A549 (cell line): ENCODE measurements at regions not wholly inside any gene's neighbourhood (a gene's known extent, or its start where the extent isn't known, plus 50 kb on each side); places are given as distances from the start of the nearest gene placed in this dataset.
"Not testable (repeated sequence)": the region's sequence is repeated elsewhere in the genome, so short reads cannot be mapped to it uniquely, and the experiment has no call there.

Experiments
- ATAC-seq, 2 experiments: fragments of 200-7000 bp in 1 of 2; fragments of >200 bp in 1 of 2; cut with Nextera tagmentation in 1 of 2; cut with Tn5 transposase in 1 of 2; 3 replicates each; pipeline versions ENCODE4 v1.8.0 to v1.9.1; 2018 to 2020; ENCODE audit warnings: mild to moderate bottlenecking in 1 of 2, moderate library complexity in 1 of 2
- CTCF ChIA-PET: fragments of 300-600 bp; sonication (Branson Sonifier 250); formaldehyde crosslinking; extraction: SDS; loops from one replicate; lab custom pipeline; 2021; ENCODE audit warnings: antibody characterized with exemption, inconsistent platforms; lab: Yijun Ruan, JAX
- POLR2A ChIA-PET: fragments of 350-600 bp; formaldehyde crosslinking; extraction: SDS; loops from one replicate; lab custom pipeline; 2021; ENCODE audit warnings: antibody characterized with exemption, inconsistent platforms; lab: Yijun Ruan, JAX
- DNase-seq, 2 experiments: peaks; one replicate each; pipeline versions ENCODE4 v3.0.0 to v3.0.0-alpha.2; 2011 to 2016; ENCODE audit warnings: low read depth in 1 of 2, low spot score in 1 of 2
- FAIRE-seq: peaks from 2 replicates; lab custom pipeline; 2011; peaks lifted over from hg19 to GRCh38; lab: Jason Lieb, UNC
- H3K27ac ChIP-seq, 2 experiments: fragments of >200 bp; sonication (Bioruptor Twin); formaldehyde crosslinking; 3 replicates each; pipeline ENCODE4 v1.5.1; 2016 to 2017
- H3K4me1 ChIP-seq: fragments of >200 bp; sonication (Bioruptor Twin); formaldehyde crosslinking; 3 replicates; pipeline ENCODE4 v1.6.1; 2016
- H3K4me2 ChIP-seq: fragments of >200 bp; sonication (Bioruptor Twin); formaldehyde crosslinking; 3 replicates; pipeline ENCODE4 v1.6.1; 2016
- H3K4me3 ChIP-seq: fragments of >200 bp; sonication (Bioruptor Twin); formaldehyde crosslinking; 3 replicates; pipeline ENCODE4 v1.5.1; 2016
- H3K9me3 ChIP-seq: fragments of >200 bp; sonication (Bioruptor Twin); formaldehyde crosslinking; 3 replicates; pipeline ENCODE4 v1.6.1; 2016
- ATOH8 ChIP-seq: fragments of 250-450 bp; sonication (Bioruptor Pico); IDR thresholded peaks from 2 replicates; pipeline ENCODE4 v1.5.0; 2020; ENCODE audit warnings: low read depth, mild to moderate bottlenecking, moderate library complexity
- BHLHE40 ChIP-seq: IDR thresholded peaks from 2 replicates; pipeline ENCODE4 v1.6.1; 2012; ENCODE audit warnings: low read depth, low read length, inconsistent platforms
- CBX8 ChIP-seq: fragments of 200-600 bp; sonication (generic); IDR thresholded peaks from 2 replicates; pipeline ENCODE4 v1.6.1; 2016
- CEBPB ChIP-seq, 2 experiments: fragments of >200 bp in 1 of 2; sonication (Bioruptor Twin) in 1 of 2; formaldehyde crosslinking in 1 of 2; IDR thresholded peaks; 2 replicates each; pipeline ENCODE4 v1.6.1; 2012 to 2016
- CHD2 ChIP-seq: fragments of 150-350 bp; IDR thresholded peaks from 2 replicates; pipeline ENCODE4 v1.6.1; 2014; ENCODE audit warnings: low read length; ENCODE audit not compliant: partially characterized antibody
- CHD4 ChIP-seq: fragments of 200-600 bp; sonication (generic); IDR thresholded peaks from 2 replicates; pipeline ENCODE4 v1.6.1; 2016; ENCODE audit warnings: antibody characterized with exemption, mild to moderate bottlenecking, borderline replicate concordance
- CTCF ChIP-seq: fragments of >200 bp; sonication (Bioruptor Twin); formaldehyde crosslinking; IDR thresholded peaks from 3 replicates; pipeline ENCODE4 v1.5.1; 2016
- E2F6 ChIP-seq: IDR thresholded peaks from 2 replicates; pipeline ENCODE4 v1.6.1; 2012; ENCODE audit warnings: low read depth, borderline replicate concordance
- EHF ChIP-seq: fragments of 250-450 bp; sonication (Bioruptor Pico); IDR thresholded peaks from 2 replicates; pipeline ENCODE4 v1.5.0; 2020; ENCODE audit warnings: mild to moderate bottlenecking
- EHMT2 ChIP-seq: fragments of 200-600 bp; sonication (generic); IDR thresholded peaks from 2 replicates; pipeline ENCODE4 v1.6.1; 2016; ENCODE audit warnings: antibody characterized with exemption, low read depth, mild to moderate bottlenecking, moderate library complexity
- ELK1 ChIP-seq: fragments of 150-350 bp; IDR thresholded peaks from 2 replicates; pipeline ENCODE4 v1.6.1; 2014; ENCODE audit warnings: low read depth, mild to moderate bottlenecking, low read length
- FOSB ChIP-seq: fragments of 250-450 bp; sonication (Bioruptor Pico); IDR thresholded peaks from 2 replicates; pipeline ENCODE4 v1.5.0; 2020; ENCODE audit warnings: mild to moderate bottlenecking, moderate library complexity
- FOSL2 ChIP-seq, 2 experiments: fragments of 450-650 bp in 1 of 2; fragments of >200 bp in 1 of 2; sonication (Bioruptor Twin) in 1 of 2; formaldehyde crosslinking; IDR thresholded peaks; 2 replicates each; pipeline versions ENCODE4 v1.5.0 to v1.6.1; 2016 to 2020; ENCODE audit warnings: mild to moderate bottlenecking in 1 of 2, moderate library complexity in 1 of 2
- FOXS1 ChIP-seq: fragments of 250-450 bp; sonication (Bioruptor Pico); IDR thresholded peaks from 2 replicates; pipeline ENCODE4 v1.5.0; 2020; ENCODE audit warnings: mild to moderate bottlenecking, moderate library complexity
- GATA3 ChIP-seq: IDR thresholded peaks from 2 replicates; pipeline ENCODE4 v1.6.1; 2012; ENCODE audit warnings: borderline replicate concordance
- HDAC2 ChIP-seq: fragments of 200-600 bp; sonication (generic); IDR thresholded peaks from 2 replicates; pipeline ENCODE4 v1.6.1; 2016
- JUNB ChIP-seq: fragments of >200 bp; sonication (Bioruptor Twin); formaldehyde crosslinking; IDR thresholded peaks from 2 replicates; pipeline ENCODE4 v1.6.1; 2016
- KDM1A ChIP-seq: fragments of 200-600 bp; sonication (generic); IDR thresholded peaks from 2 replicates; pipeline ENCODE4 v1.6.1; 2016; ENCODE audit warnings: low read depth, mild to moderate bottlenecking
- KDM5A ChIP-seq: fragments of 200-600 bp; sonication (generic); IDR thresholded peaks from 2 replicates; pipeline ENCODE4 v1.6.1; 2016; ENCODE audit warnings: antibody characterized with exemption, mild to moderate bottlenecking
- MYC ChIP-seq: IDR thresholded peaks from 2 replicates; pipeline ENCODE4 v1.6.1; 2012; ENCODE audit warnings: mild to moderate bottlenecking, inconsistent platforms, low read length, improper control_type of control experiment, borderline replicate concordance
- NR3C1 ChIP-seq: fragments of >200 bp; sonication (Bioruptor Twin); formaldehyde crosslinking; IDR thresholded peaks from 3 replicates; pipeline ENCODE4 v1.6.1; 2017
- PHF8 ChIP-seq: fragments of 200-600 bp; sonication (generic); IDR thresholded peaks from 2 replicates; pipeline ENCODE4 v1.6.1; 2016; ENCODE audit warnings: low read depth, mild to moderate bottlenecking, antibody characterized with exemption, moderate library complexity, borderline replicate concordance
- RARB ChIP-seq: fragments of 250-450 bp; sonication (Bioruptor Pico); IDR thresholded peaks from 2 replicates; pipeline ENCODE4 v1.8.0; 2021; ENCODE audit warnings: mild to moderate bottlenecking, moderate library complexity
- RCOR1 ChIP-seq: fragments of 150-350 bp; IDR thresholded peaks from 2 replicates; pipeline ENCODE4 v1.6.1; 2014; ENCODE audit warnings: antibody characterized with exemption, low read length, low read depth
- RNF2 ChIP-seq: fragments of 200-600 bp; sonication (generic); IDR thresholded peaks from 2 replicates; pipeline ENCODE4 v1.6.1; 2016; ENCODE audit warnings: low read depth, mild to moderate bottlenecking, antibody characterized with exemption, moderate library complexity, borderline replicate concordance
- TFCP2L1 ChIP-seq: fragments of 250-450 bp; sonication (Bioruptor Pico); IDR thresholded peaks from 2 replicates; pipeline ENCODE4 v1.5.0; 2021; ENCODE audit warnings: mild to moderate bottlenecking
- ZNF302 ChIP-seq: fragments of 250-450 bp; sonication (Bioruptor Pico); IDR thresholded peaks from 2 replicates; pipeline ENCODE4 v1.9.0; 2021; ENCODE audit warnings: inconsistent platforms, mild to moderate bottlenecking, moderate library complexity
- WGBS: methylation state at CpG from one replicate; pipeline ENCODE4 v1.1.6; 2017; ENCODE audit errors: missing lambda C conversion rate; 5-methylcytosine and 5-hydroxymethylcytosine counted together

GRCh38 chr1:182248721-182249120, 142.9 kb downstream of the GLUL start:
- TF ChIP-seq ELK1 = no peak
- no peak overlapping the region for H3K4me2 ChIP-seq
- DNase-seq (no peak), ATAC-seq (no peak), FAIRE-seq (no peak)
- H3K4me1 ChIP-seq = no peaks in the 10 kb centered on the region
- 69% methylated on average over 5 of the region's 5 CpGs for WGBS
- no peaks in the 10 kb centered on the region for H3K9me3 ChIP-seq
- H3K4me3 ChIP-seq = no peak overlapping the region
- H3K27ac ChIP-seq = no peak overlapping the region
- CTCF ChIA-PET = interaction anchor here (1.0 kb wide), 1 partner anchor 9 kb away, joined by 3 read pairs; no protein-coding TSS in a partner anchor
- POLR2A ChIA-PET = no interaction called here

- H3K27ac ChIP-seq, POLR2A ChIA-PET, ATAC-seq, FAIRE-seq, DNase-seq, H3K4me1 ChIP-seq, H3K4me3 ChIP-seq, H3K9me3 ChIP-seq, H3K4me2 ChIP-seq: not testable (repeated sequence)
- CTCF ChIA-PET = interaction anchor here (0.6 to 1.0 kb wide), 4 partner anchors 10 to 66 kb away, joined by 3 to 4 read pairs (median 3); no protein-coding TSS in a partner anchor
- 41% methylated on average over 2 of the region's 2 CpGs for WGBS
Observed at GRCh38 chr1:182247813-182248212, 143.8 kb downstream of the GLUL start.

- no peak for TF ChIP-seq EHF (CRISPR knock-in tag)
- no peak for TF ChIP-seq GATA3
- no peak for TF ChIP-seq EHMT2
- TF ChIP-seq JUNB = no peak
- no peak for TF ChIP-seq KDM5A
- TF ChIP-seq MYC = no peak
- TF ChIP-seq FOSB (CRISPR knock-in tag) = no peak
- TF ChIP-seq FOSL2 (IDR thresholded peaks at IDR 0.05) = no peak
- TF ChIP-seq FOSL2 (CRISPR knock-in tag; IDR thresholded peaks at IDR 0.05) = no peak
- TF ChIP-seq RARB (CRISPR knock-in tag) = no peak
- TF ChIP-seq HDAC2 = no peak
- no peak for TF ChIP-seq CHD4
- no peak for TF ChIP-seq RCOR1
- no peak for TF ChIP-seq CTCF
- no peak for TF ChIP-seq KDM1A
- TF ChIP-seq CEBPB (IDR thresholded peaks at IDR 0.05) = no peak
- TF ChIP-seq ZNF302 (CRISPR knock-in tag) = no peak
- TF ChIP-seq FOXS1 (CRISPR knock-in tag) = no peak
- 66% methylated on average over 5 of the region's 5 CpGs for WGBS
- DNase-seq (no peak), FAIRE-seq (no peak), ATAC-seq (no peak)
- CTCF ChIA-PET = no interaction called here
- Histone ChIP-seq H3K4me3 (no peak overlapping the region), H3K4me1 (no peaks in the 10 kb centered on the region), H3K9me3 (no peaks in the 10 kb centered on the region), H3K27ac (no peak overlapping the region), H3K4me2 (no peak overlapping the region)
- POLR2A ChIA-PET = no interaction called here
Observed at GRCh38 chr1:182246783-182247182, 144.8 kb downstream of the GLUL start.

- FAIRE-seq = no peak
- no peak for DNase-seq
- Histone ChIP-seq H3K27ac (no peak overlapping the region), H3K4me1 (no peaks in the 10 kb centered on the region), H3K4me2 (no peak overlapping the region), H3K4me3 (no peak overlapping the region), H3K9me3 (no peaks in the 10 kb centered on the region)
- ATAC-seq = no peak
- 92% methylated on average over 4 of the region's 4 CpGs for WGBS
- POLR2A ChIA-PET = no interaction called here
- CTCF ChIA-PET = interaction anchor here (1.5 kb wide), 1 partner anchor 102 kb away, joined by 3 read pairs; no protein-coding TSS in a partner anchor
- TF ChIP-seq BHLHE40 (no peak), E2F6 (no peak), NR3C1 (no peak), JUNB (no peak), KDM1A (no peak), CHD4 (no peak), EHMT2 (no peak), ATOH8 (CRISPR knock-in tag) (no peak), RNF2 (no peak), PHF8 (no peak), CBX8 (no peak), CHD2 (no peak), TFCP2L1 (CRISPR knock-in tag) (no peak)
Observed at GRCh38 chr1:182245040-182245439, 146.6 kb downstream of the GLUL start.
